Astrocyte (in vitro differentiated cells and primary cell): ENCODE measurements at regions not wholly inside any gene's neighbourhood (a gene's known extent, or its start where the extent isn't known, plus 50 kb on each side); places are given as distances from the start of the nearest gene placed in this dataset.

ENCODE experiments used
- EZH2 ChIP-seq: IDR thresholded peaks from 2 replicates; pipeline ENCODE4 v1.6.1; 2012; ENCODE audit warnings: mild to moderate bottlenecking, low read length, inconsistent platforms; ENCODE audit not compliant: insufficient read depth
- TF ChIP-seq, protein P1 (sequence below): IDR thresholded peaks from 2 replicates; pipeline ENCODE4 v1.5.1; 2011; ENCODE audit warnings: low read depth, mild to moderate bottlenecking, inconsistent platforms, low read length, moderate library complexity; ENCODE audit not compliant: insufficient read depth

DNA sequence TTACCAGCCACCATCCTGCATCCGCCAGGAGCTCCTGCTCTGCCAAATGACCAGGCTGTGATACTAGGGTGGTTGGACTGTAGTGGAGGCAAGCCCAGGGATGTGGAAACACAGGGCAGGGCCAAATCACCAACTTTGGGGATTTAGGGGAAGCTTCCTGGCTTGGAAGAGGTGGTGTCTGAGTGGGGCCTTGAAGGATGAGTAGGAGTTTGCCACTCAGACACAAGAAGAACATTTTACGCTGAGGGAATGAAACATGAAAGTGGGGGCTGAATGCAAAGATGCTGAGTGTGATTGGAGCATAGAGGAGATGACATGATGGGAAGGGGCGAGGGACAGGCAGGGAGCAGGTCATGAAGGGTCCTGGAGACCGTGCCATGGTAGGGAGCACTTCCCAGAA, 329.5 kb downstream of the RPS24 start:
- TF ChIP-seq, protein P1, sequence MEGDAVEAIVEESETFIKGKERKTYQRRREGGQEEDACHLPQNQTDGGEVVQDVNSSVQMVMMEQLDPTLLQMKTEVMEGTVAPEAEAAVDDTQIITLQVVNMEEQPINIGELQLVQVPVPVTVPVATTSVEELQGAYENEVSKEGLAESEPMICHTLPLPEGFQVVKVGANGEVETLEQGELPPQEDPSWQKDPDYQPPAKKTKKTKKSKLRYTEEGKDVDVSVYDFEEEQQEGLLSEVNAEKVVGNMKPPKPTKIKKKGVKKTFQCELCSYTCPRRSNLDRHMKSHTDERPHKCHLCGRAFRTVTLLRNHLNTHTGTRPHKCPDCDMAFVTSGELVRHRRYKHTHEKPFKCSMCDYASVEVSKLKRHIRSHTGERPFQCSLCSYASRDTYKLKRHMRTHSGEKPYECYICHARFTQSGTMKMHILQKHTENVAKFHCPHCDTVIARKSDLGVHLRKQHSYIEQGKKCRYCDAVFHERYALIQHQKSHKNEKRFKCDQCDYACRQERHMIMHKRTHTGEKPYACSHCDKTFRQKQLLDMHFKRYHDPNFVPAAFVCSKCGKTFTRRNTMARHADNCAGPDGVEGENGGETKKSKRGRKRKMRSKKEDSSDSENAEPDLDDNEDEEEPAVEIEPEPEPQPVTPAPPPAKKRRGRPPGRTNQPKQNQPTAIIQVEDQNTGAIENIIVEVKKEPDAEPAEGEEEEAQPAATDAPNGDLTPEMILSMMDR = no peak
- no peak for TF ChIP-seq EZH2
